ENCODE measurements at regions not wholly inside any gene's neighbourhood (a gene's known extent, or its start where the extent isn't known, plus 50 kb on each side); places are given as distances from the start of the nearest gene placed in this dataset.

DNA sequence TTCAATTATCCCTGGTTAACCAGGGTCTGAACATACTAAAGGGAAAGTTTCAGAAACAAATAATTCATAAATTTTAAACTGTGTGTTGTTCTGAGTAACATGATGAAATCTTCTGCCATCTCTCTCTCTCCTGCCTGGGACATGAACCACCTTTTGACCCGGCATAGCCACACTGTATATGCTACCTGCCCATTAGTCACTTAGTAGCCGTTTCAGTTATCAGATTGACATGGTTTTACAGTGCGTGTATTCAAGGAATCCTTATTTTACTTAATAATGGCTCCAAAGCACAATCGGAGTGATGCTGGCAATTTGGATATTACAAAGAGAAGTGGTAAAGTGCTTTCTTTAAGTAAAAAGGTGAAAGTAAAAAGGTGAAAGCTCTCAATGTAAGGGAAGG is 227.1 kb upstream of the CCDC179 start:
- H3K4me3 ChIP-seq (ENCODE audit: control insufficient read depth in 1 of 7, extremely low read depth in 1 of 7, insufficient read depth in 4 of 7, low read depth in 2 of 7, low read length in 6 of 7): no peak overlapping the region
- WGBS (ENCODE audit: insufficient coverage): 100% methylated on average over 1 of the region's 4 CpGs
- POLR2A ChIA-PET: no interaction called here

DNA sequence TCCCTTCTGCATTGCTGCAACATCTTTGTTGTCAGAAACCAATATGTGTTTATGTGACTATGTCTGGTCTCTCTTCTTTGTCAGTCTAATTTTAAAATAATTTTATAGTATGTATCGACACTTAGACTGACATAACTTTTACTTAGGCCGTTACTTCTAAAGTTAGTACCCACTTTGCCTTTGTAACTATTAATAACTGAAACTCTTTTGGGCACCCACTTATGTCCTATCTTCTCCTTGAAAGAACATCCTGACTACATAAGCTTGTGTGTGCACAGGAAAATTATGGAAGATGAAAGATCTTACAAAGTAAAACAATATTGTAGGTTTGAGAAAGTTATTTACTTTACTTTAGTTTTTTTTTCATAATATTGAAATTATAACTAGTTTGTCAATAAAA is 230.4 kb upstream of the CCDC179 start:
- Histone ChIP-seq H3K27ac (ENCODE audit: insufficient read depth in 1 of 2, low read depth in 1 of 2, low read length in 2 of 2, poor library complexity in 1 of 2, severe bottlenecking in 2 of 2) (no peak overlapping the region), H3K36me3 (ENCODE audit: control insufficient read depth in 4 of 4, insufficient read depth in 4 of 4, low read length in 3 of 4) (no peaks in the 10 kb centered on the region), H3K9me3 (ENCODE audit: control extremely low read depth in 1 of 5, control insufficient read depth in 4 of 5, insufficient read depth in 2 of 5, low read depth in 1 of 5, low read length in 4 of 5) (no peaks in the 10 kb centered on the region), H3K4me3 (ENCODE audit: control insufficient read depth in 1 of 7, extremely low read depth in 1 of 7, insufficient read depth in 4 of 7, low read depth in 2 of 7, low read length in 6 of 7) (no peak overlapping the region), H3K27me3 (replicated peaks in 2 of 5; ENCODE audit: control insufficient read depth in 4 of 5, insufficient read depth in 5 of 5, low read length in 4 of 5) (no peaks in the 10 kb centered on the region), H3K4me1 (ENCODE audit: control extremely low read depth in 1 of 4, control insufficient read depth in 4 of 4, insufficient read depth in 4 of 4, low read length in 3 of 4) (no peaks in the 10 kb centered on the region)
- ChIA-PET CTCF (no interaction called here), POLR2A (no interaction called here)
- no peak for DNase-seq
- WGBS (ENCODE audit: insufficient coverage): no CpG with 5 or more reads among the region's 2 CpGs

More for the DNA sequence above, 227.1 kb upstream of the CCDC179 start:
- Histone ChIP-seq H3K27ac (ENCODE audit: insufficient read depth in 1 of 2, low read depth in 1 of 2, low read length in 2 of 2, poor library complexity in 1 of 2, severe bottlenecking in 2 of 2) (no peak overlapping the region), H3K36me3 (ENCODE audit: control insufficient read depth in 4 of 4, insufficient read depth in 4 of 4, low read length in 3 of 4) (no peaks in the 10 kb centered on the region), H3K9me3 (ENCODE audit: control extremely low read depth in 1 of 5, control insufficient read depth in 4 of 5, insufficient read depth in 2 of 5, low read depth in 1 of 5, low read length in 4 of 5) (no peaks in the 10 kb centered on the region), H3K4me1 (ENCODE audit: control extremely low read depth in 1 of 4, control insufficient read depth in 4 of 4, insufficient read depth in 4 of 4, low read length in 3 of 4) (no peaks in the 10 kb centered on the region), H3K27me3 (replicated peaks in 2 of 5; ENCODE audit: control insufficient read depth in 4 of 5, insufficient read depth in 5 of 5, low read length in 4 of 5) (no peaks in the 10 kb centered on the region)
- CTCF ChIA-PET: no interaction called here
- DNase-seq: no peak

DNA sequence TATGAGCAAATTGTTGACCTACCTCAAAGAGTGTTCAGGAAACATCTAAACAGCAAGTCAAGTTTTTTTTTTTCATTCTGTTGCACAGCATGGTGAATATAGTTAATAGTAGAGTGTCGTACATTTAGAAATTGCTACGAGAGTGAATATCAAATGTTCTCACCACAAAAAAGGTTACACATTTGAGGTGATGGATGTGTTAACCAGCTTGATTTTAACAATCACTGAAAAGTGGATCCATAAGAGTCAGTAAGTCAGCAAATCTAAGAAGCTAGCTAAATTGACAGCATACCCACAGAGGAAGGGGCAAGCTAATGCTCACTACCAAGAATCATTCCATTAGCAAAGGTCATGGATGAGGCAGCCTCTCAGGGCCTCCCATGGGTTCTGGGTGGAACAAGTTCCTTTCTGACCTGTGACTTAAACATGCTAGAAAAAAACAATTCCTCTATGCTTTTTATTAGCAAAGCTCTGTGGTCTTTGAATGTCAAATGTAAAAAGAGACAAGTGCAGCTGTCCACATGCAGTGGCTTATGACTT is 235.4 kb upstream of the CCDC179 start:
- no peaks in the 10 kb centered on the region for H3K9me3 ChIP-seq (ENCODE audit: control extremely low read depth in 1 of 5, control insufficient read depth in 4 of 5, insufficient read depth in 2 of 5, low read depth in 1 of 5, low read length in 4 of 5)
- no peak overlapping the region for H3K27ac ChIP-seq (ENCODE audit: insufficient read depth in 1 of 2, low read depth in 1 of 2, low read length in 2 of 2, poor library complexity in 1 of 2, severe bottlenecking in 2 of 2)
- H3K36me3 ChIP-seq (ENCODE audit: control insufficient read depth in 4 of 4, insufficient read depth in 4 of 4, low read length in 3 of 4): no peaks in the 10 kb centered on the region
- no peak for DNase-seq
- WGBS (ENCODE audit: insufficient coverage): 93% methylated on average over 2 of the region's 2 CpGs
- CTCF ChIA-PET: no interaction called here
- H3K4me1 ChIP-seq (ENCODE audit: control extremely low read depth in 1 of 4, control insufficient read depth in 4 of 4, insufficient read depth in 4 of 4, low read length in 3 of 4): no peaks in the 10 kb centered on the region
- H3K4me3 ChIP-seq (ENCODE audit: control insufficient read depth in 1 of 7, extremely low read depth in 1 of 7, insufficient read depth in 4 of 7, low read depth in 2 of 7, low read length in 6 of 7): no peak overlapping the region
- no peaks in the 10 kb centered on the region for H3K27me3 ChIP-seq (replicated peaks in 2 of 5; ENCODE audit: control insufficient read depth in 4 of 5, insufficient read depth in 5 of 5, low read length in 4 of 5)
- POLR2A ChIA-PET: no interaction called here

DNA sequence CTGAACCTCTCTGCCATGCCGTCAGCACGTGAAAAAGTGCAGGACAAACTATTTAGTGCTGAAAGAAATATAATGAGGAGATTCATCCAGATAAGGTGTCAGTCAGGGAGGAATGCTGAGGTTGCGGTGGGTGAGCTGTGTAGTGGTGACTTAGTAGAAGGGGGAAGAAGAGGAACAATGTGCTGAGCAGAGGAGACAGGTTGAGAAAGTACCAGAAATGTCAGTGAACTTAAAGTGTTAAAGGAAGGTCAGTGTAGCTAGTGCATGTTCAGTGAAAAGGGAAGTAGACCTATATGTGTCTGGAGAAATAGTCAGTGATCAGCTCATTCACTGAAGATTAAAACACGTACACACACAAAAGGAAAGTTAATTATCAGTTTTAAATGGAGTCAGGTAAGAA is 237.6 kb upstream of the CCDC179 start:
- no peaks in the 10 kb centered on the region for H3K36me3 ChIP-seq (ENCODE audit: control insufficient read depth in 4 of 4, insufficient read depth in 4 of 4, low read length in 3 of 4)
- H3K4me3 ChIP-seq (ENCODE audit: control insufficient read depth in 1 of 7, extremely low read depth in 1 of 7, insufficient read depth in 4 of 7, low read depth in 2 of 7, low read length in 6 of 7): no peak overlapping the region
- POLR2A ChIA-PET: no interaction called here
- DNase-seq: peak in 2 of 3 donors; percentile 30 to 43
- 93% methylated on average over 2 of the region's 4 CpGs for WGBS (ENCODE audit: insufficient coverage)
- no peaks in the 10 kb centered on the region for H3K27me3 ChIP-seq (replicated peaks in 2 of 5; ENCODE audit: control insufficient read depth in 4 of 5, insufficient read depth in 5 of 5, low read length in 4 of 5)
- CTCF ChIA-PET: interaction anchor here (1.0 to 2.3 kb wide), 2 partner anchors 10 to 15 kb away, joined by 3 to 6 read pairs; no protein-coding TSS in a partner anchor
- no peaks in the 10 kb centered on the region for H3K4me1 ChIP-seq (ENCODE audit: control extremely low read depth in 1 of 4, control insufficient read depth in 4 of 4, insufficient read depth in 4 of 4, low read length in 3 of 4)
- no peaks in the 10 kb centered on the region for H3K9me3 ChIP-seq (ENCODE audit: control extremely low read depth in 1 of 5, control insufficient read depth in 4 of 5, insufficient read depth in 2 of 5, low read depth in 1 of 5, low read length in 4 of 5)
- no peak overlapping the region for H3K27ac ChIP-seq (ENCODE audit: insufficient read depth in 1 of 2, low read depth in 1 of 2, low read length in 2 of 2, poor library complexity in 1 of 2, severe bottlenecking in 2 of 2)

DNA sequence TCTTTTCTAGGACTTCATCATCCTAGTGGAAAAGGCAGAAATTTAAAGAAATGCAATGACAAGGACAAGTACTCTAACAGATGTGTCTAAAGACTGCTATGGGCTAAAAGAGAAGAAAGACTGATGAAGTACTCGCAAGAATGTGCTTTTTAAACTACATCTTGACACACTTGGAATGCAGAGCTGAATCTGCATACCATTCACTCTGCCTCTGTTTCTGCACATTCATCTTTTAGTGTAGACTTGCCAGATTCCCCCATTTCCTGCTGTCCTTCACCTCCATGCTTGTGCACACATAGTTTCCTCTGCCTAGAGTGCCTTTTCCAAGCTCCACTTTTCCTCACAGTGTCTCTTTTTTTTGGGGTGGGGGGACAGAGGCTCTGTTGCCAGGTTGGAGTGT is 239.0 kb upstream of the CCDC179 start:
- Histone ChIP-seq H3K27ac (ENCODE audit: insufficient read depth in 1 of 2, low read depth in 1 of 2, low read length in 2 of 2, poor library complexity in 1 of 2, severe bottlenecking in 2 of 2) (no peak overlapping the region), H3K27me3 (replicated peaks in 2 of 5; ENCODE audit: control insufficient read depth in 4 of 5, insufficient read depth in 5 of 5, low read length in 4 of 5) (no peaks in the 10 kb centered on the region), H3K4me1 (ENCODE audit: control extremely low read depth in 1 of 4, control insufficient read depth in 4 of 4, insufficient read depth in 4 of 4, low read length in 3 of 4) (no peaks in the 10 kb centered on the region), H3K9me3 (ENCODE audit: control extremely low read depth in 1 of 5, control insufficient read depth in 4 of 5, insufficient read depth in 2 of 5, low read depth in 1 of 5, low read length in 4 of 5) (no peaks in the 10 kb centered on the region), H3K36me3 (ENCODE audit: control insufficient read depth in 4 of 4, insufficient read depth in 4 of 4, low read length in 3 of 4) (no peaks in the 10 kb centered on the region), H3K4me3 (ENCODE audit: control insufficient read depth in 1 of 7, extremely low read depth in 1 of 7, insufficient read depth in 4 of 7, low read depth in 2 of 7, low read length in 6 of 7) (no peak overlapping the region)
- ChIA-PET CTCF (interaction anchor here (2.3 kb wide), 1 partner anchor 14 kb away, joined by 6 read pairs; no protein-coding TSS in a partner anchor), POLR2A (no interaction called here)
- DNase-seq: no peak
- 100% methylated on average over 1 of the region's 1 CpG for WGBS (ENCODE audit: insufficient coverage)

DNA sequence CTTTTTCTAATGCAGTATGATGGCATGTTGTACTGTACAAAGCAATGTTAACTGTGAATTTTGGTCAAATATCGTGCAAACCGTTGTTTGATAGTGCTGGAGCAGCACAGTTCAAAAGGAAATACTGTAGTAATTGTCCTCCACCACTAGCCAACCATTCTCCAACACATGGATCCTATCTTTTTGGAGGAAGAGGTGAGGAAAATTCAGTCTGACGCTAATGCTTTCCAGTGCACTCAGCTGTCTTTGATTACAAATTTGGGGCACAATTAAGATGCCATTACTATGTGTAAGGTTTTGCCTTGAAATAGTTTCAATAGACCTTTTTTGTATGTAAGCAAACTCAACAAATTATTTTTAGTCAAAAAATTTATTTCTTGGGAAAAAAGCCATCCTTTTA is 240.5 kb upstream of the CCDC179 start:
- H3K36me3 ChIP-seq (ENCODE audit: control insufficient read depth in 4 of 4, insufficient read depth in 4 of 4, low read length in 3 of 4): no peaks in the 10 kb centered on the region
- DNase-seq: no peak
- H3K27me3 ChIP-seq (replicated peaks in 2 of 5; ENCODE audit: control insufficient read depth in 4 of 5, insufficient read depth in 5 of 5, low read length in 4 of 5): no peaks in the 10 kb centered on the region
- WGBS (ENCODE audit: insufficient coverage): 100% methylated on average over 1 of the region's 3 CpGs
- no peaks in the 10 kb centered on the region for H3K4me1 ChIP-seq (ENCODE audit: control extremely low read depth in 1 of 4, control insufficient read depth in 4 of 4, insufficient read depth in 4 of 4, low read length in 3 of 4)
- ChIA-PET CTCF (no interaction called here), POLR2A (no interaction called here)
- H3K4me3 ChIP-seq (ENCODE audit: control insufficient read depth in 1 of 7, extremely low read depth in 1 of 7, insufficient read depth in 4 of 7, low read depth in 2 of 7, low read length in 6 of 7): no peak overlapping the region
- H3K27ac ChIP-seq (ENCODE audit: insufficient read depth in 1 of 2, low read depth in 1 of 2, low read length in 2 of 2, poor library complexity in 1 of 2, severe bottlenecking in 2 of 2): no peak overlapping the region
- H3K9me3 ChIP-seq (ENCODE audit: control extremely low read depth in 1 of 5, control insufficient read depth in 4 of 5, insufficient read depth in 2 of 5, low read depth in 1 of 5, low read length in 4 of 5): no peaks in the 10 kb centered on the region

DNA sequence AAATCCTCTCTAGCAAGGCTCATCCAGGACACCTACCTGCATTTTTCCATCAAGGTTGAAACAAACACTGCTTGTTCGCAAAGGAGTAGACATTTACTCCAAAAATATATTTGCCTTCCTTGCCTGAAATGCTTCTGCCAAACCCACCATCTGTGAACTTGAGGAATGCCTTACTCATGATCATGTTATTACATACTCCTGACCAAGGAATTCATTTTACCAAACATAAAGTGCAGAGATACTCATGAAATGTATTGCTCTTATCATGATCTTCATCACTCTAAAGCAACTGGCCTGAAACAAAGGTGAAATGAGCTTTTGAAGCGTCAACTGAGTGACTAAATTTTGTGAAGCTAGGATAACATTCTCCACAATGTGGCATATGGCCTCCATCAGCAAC is 243.1 kb upstream of the CCDC179 start:
- no peaks in the 10 kb centered on the region for H3K36me3 ChIP-seq (ENCODE audit: control insufficient read depth in 4 of 4, insufficient read depth in 4 of 4, low read length in 3 of 4)
- no peaks in the 10 kb centered on the region for H3K27me3 ChIP-seq (replicated peaks in 2 of 5; ENCODE audit: control insufficient read depth in 4 of 5, insufficient read depth in 5 of 5, low read length in 4 of 5)
- ChIA-PET CTCF (no interaction called here), POLR2A (no interaction called here)
- WGBS (ENCODE audit: insufficient coverage): 92% methylated on average over 2 of the region's 2 CpGs
- H3K9me3 ChIP-seq (ENCODE audit: control extremely low read depth in 1 of 5, control insufficient read depth in 4 of 5, insufficient read depth in 2 of 5, low read depth in 1 of 5, low read length in 4 of 5): peaks cover 0 to 1% (median 0%) of the 10 kb centered on the region in 5 experiments
- no peak overlapping the region for H3K27ac ChIP-seq (ENCODE audit: insufficient read depth in 1 of 2, low read depth in 1 of 2, low read length in 2 of 2, poor library complexity in 1 of 2, severe bottlenecking in 2 of 2)
- H3K4me3 ChIP-seq (ENCODE audit: control insufficient read depth in 1 of 7, extremely low read depth in 1 of 7, insufficient read depth in 4 of 7, low read depth in 2 of 7, low read length in 6 of 7): no peak overlapping the region
- no peak for DNase-seq
- no peaks in the 10 kb centered on the region for H3K4me1 ChIP-seq (ENCODE audit: control extremely low read depth in 1 of 4, control insufficient read depth in 4 of 4, insufficient read depth in 4 of 4, low read length in 3 of 4)
